HG02610 (cell line): ENCODE measurements at regions not wholly inside any gene's neighbourhood (a gene's known extent, or its start where the extent isn't known, plus 50 kb on each side); places are given as distances from the start of the nearest gene placed in this dataset.

Experiments used
- ATAC-seq: cut with Tn5 transposase; IDR thresholded peaks from one replicate; pipeline ENCODE4 v1.9.1; 2021; ENCODE audit warnings: mild to moderate bottlenecking, moderate library complexity; ENCODE audit not compliant: unreplicated experiment

GRCh38 chr9:86798966-86799365, 148.3 kb downstream of the GAS1 start:
- no peak for ATAC-seq

- ATAC-seq, result no peak
These were observed 150.6 kb downstream of the GAS1 start for GRCh38 chr9:86796666-86797065.

- no peak for ATAC-seq
These were observed 151.3 kb downstream of the GAS1 start for GRCh38 chr9:86795823-86796553.

GRCh38 chr9:86795047-86795442, 152.3 kb downstream of the GAS1 start:
- ATAC-seq, result no peak

GRCh38 chr9:86794391-86795046, 152.8 kb downstream of the GAS1 start:
- ATAC-seq, result no peak

- ATAC-seq, result peak; percentile 53
These were observed 155.2 kb downstream of the GAS1 start for GRCh38 chr9:86792136-86792535.

GRCh38 chr9:86790805-86791204, 156.5 kb downstream of the GAS1 start:
- no peak for ATAC-seq

GRCh38 chr9:86788456-86788855, 158.8 kb downstream of the GAS1 start:
- ATAC-seq, result no peak

- ATAC-seq, result no peak
These were observed 163.4 kb downstream of the GAS1 start for GRCh38 chr9:86783884-86784283.

- ATAC-seq, result no peak
These were observed 164.5 kb downstream of the GAS1 start for GRCh38 chr9:86782831-86783230.

- ATAC-seq, result no peak
These were observed 168.5 kb downstream of the GAS1 start for GRCh38 chr9:86778761-86779160.

GRCh38 chr9:86775718-86776117, 171.6 kb downstream of the GAS1 start:
- no peak for ATAC-seq

GRCh38 chr9:86774116-86774515, 173.2 kb downstream of the GAS1 start:
- no peak for ATAC-seq

GRCh38 chr9:86773422-86773945, 173.8 kb downstream of the GAS1 start:
- ATAC-seq, result no peak

GRCh38 chr9:86772635-86772993, 174.7 kb downstream of the GAS1 start:
- no peak for ATAC-seq

GRCh38 chr9:86771941-86772634, 175.2 kb downstream of the GAS1 start:
- no peak for ATAC-seq

GRCh38 chr9:86771420-86771819, 175.9 kb downstream of the GAS1 start:
- ATAC-seq, result no peak

- ATAC-seq, result no peak
These were observed 178.6 kb downstream of the GAS1 start for GRCh38 chr9:86768709-86769108.

- ATAC-seq, result no peak
These were observed 179.3 kb downstream of the GAS1 start for GRCh38 chr9:86768020-86768419.

GRCh38 chr9:86767373-86767772, 179.9 kb downstream of the GAS1 start:
- ATAC-seq, result no peak

GRCh38 chr9:86766912-86767311, 180.4 kb downstream of the GAS1 start:
- ATAC-seq, result no peak

- ATAC-seq, result no peak
These were observed 180.8 kb downstream of the GAS1 start for GRCh38 chr9:86766511-86766910.
